ENCODE measurements at regions not wholly inside any gene's neighbourhood (a gene's known extent, or its start where the extent isn't known, plus 50 kb on each side); places are given as distances from the start of the nearest gene placed in this dataset.

- no peak overlapping the region for H3K4me3 ChIP-seq (ENCODE audit: low read depth, low read length)
- DNase-seq (ENCODE audit: low read depth) = no peak
Observed at GRCh38 chr6:40915165-40915564, 123.9 kb downstream of the UNC5CL start.

GRCh38 chr6:40914005-40914404 is 125.0 kb downstream of the UNC5CL start:
- no peak overlapping the region for H3K4me3 ChIP-seq (ENCODE audit: low read depth, low read length)
- no peak for DNase-seq (ENCODE audit: low read depth)

- no peak for DNase-seq (ENCODE audit: low read depth)
- H3K4me3 ChIP-seq (ENCODE audit: low read depth, low read length) = no peak overlapping the region
Observed at GRCh38 chr6:40912158-40912946, 126.7 kb downstream of the UNC5CL start.

GRCh38 chr6:40910260-40910893 is 128.6 kb downstream of the UNC5CL start:
- no peak for DNase-seq (ENCODE audit: low read depth)
- H3K4me3 ChIP-seq (ENCODE audit: low read depth, low read length) = no peak overlapping the region

GRCh38 chr6:40909811-40910210 is 129.2 kb downstream of the UNC5CL start:
- DNase-seq (ENCODE audit: low read depth) = no peak
- H3K4me3 ChIP-seq (ENCODE audit: low read depth, low read length) = no peak overlapping the region

GRCh38 chr6:40907198-40907701 is 131.8 kb downstream of the UNC5CL start:
- no peak overlapping the region for H3K4me3 ChIP-seq (ENCODE audit: low read depth, low read length)
- no peak for DNase-seq (ENCODE audit: low read depth)

- no peak for DNase-seq (ENCODE audit: low read depth)
- no peak overlapping the region for H3K4me3 ChIP-seq (ENCODE audit: low read depth, low read length)
Observed at GRCh38 chr6:40906759-40907158, 132.3 kb downstream of the UNC5CL start.

GRCh38 chr6:40904583-40905194 is 134.3 kb downstream of the UNC5CL start:
- no peak overlapping the region for H3K4me3 ChIP-seq (ENCODE audit: low read depth, low read length)
- DNase-seq (ENCODE audit: low read depth) = no peak

GRCh38 chr6:40903456-40903855 is 135.6 kb downstream of the UNC5CL start:
- no peak for DNase-seq (ENCODE audit: low read depth)
- H3K4me3 ChIP-seq (ENCODE audit: low read depth, low read length) = no peak overlapping the region

- no peak for DNase-seq (ENCODE audit: low read depth)
- H3K4me3 ChIP-seq (ENCODE audit: low read depth, low read length) = no peak overlapping the region
Observed at GRCh38 chr6:40901322-40902055, 137.5 kb downstream of the UNC5CL start.

- H3K4me3 ChIP-seq (ENCODE audit: low read depth, low read length) = no peak overlapping the region
- DNase-seq (ENCODE audit: low read depth) = no peak
Observed at GRCh38 chr6:40900791-40901190, 138.2 kb downstream of the UNC5CL start.

GRCh38 chr6:40899684-40900155 is 139.3 kb downstream of the UNC5CL start:
- DNase-seq (ENCODE audit: low read depth) = no peak
- H3K4me3 ChIP-seq (ENCODE audit: low read depth, low read length) = no peak overlapping the region

- DNase-seq (ENCODE audit: low read depth) = no peak
- H3K4me3 ChIP-seq (ENCODE audit: low read depth, low read length) = no peak overlapping the region
Observed at GRCh38 chr6:40898073-40898472, 140.9 kb downstream of the UNC5CL start.

GRCh38 chr6:40897390-40898003 is 141.5 kb downstream of the UNC5CL start:
- H3K4me3 ChIP-seq (ENCODE audit: low read depth, low read length) = no peak overlapping the region
- no peak for DNase-seq (ENCODE audit: low read depth)

GRCh38 chr6:40896696-40897095 is 142.3 kb downstream of the UNC5CL start:
- H3K4me3 ChIP-seq (ENCODE audit: low read depth, low read length) = no peak overlapping the region
- no peak for DNase-seq (ENCODE audit: low read depth)

GRCh38 chr6:40894962-40895799 is 143.8 kb downstream of the UNC5CL start:
- DNase-seq (ENCODE audit: low read depth) = no peak
- H3K4me3 ChIP-seq (ENCODE audit: low read depth, low read length) = no peak overlapping the region

- no peak for DNase-seq (ENCODE audit: low read depth)
- no peak overlapping the region for H3K4me3 ChIP-seq (ENCODE audit: low read depth, low read length)
Observed at GRCh38 chr6:40893021-40893420, 146.0 kb downstream of the UNC5CL start.

GRCh38 chr6:40892223-40892622 is 146.8 kb downstream of the UNC5CL start:
- no peak for DNase-seq (ENCODE audit: low read depth)
- H3K4me3 ChIP-seq (ENCODE audit: low read depth, low read length) = no peak overlapping the region

Measured in skeletal muscle cell (primary cell).